Nephron progenitor cell (in vitro differentiated cells): ENCODE measurements at regions not wholly inside any gene's neighbourhood (a gene's known extent, or its start where the extent isn't known, plus 50 kb on each side); places are given as distances from the start of the nearest gene placed in this dataset.

Experiments
- DNase-seq: peaks from one replicate; pipeline ENCODE4 v3.0.0; 2021
- H3K27ac Mint-ChIP-seq: 2 replicates; pipeline ENCODE4 v1.8.0; 2021; ENCODE audit warnings: mild to moderate bottlenecking, moderate library complexity, mixed read lengths
- H3K27me3 Mint-ChIP-seq: 2 replicates; pipeline ENCODE4 v1.8.0; 2021; ENCODE audit warnings: mild to moderate bottlenecking, low read depth, mixed read lengths; ENCODE audit not compliant: poor library complexity
- H3K36me3 Mint-ChIP-seq: 2 replicates; pipeline ENCODE4 v1.8.0; 2021; ENCODE audit warnings: low read depth, mixed read lengths
- H3K4me1 Mint-ChIP-seq: 2 replicates; pipeline ENCODE4 v1.8.0; 2021; ENCODE audit warnings: mixed read lengths
- H3K4me3 Mint-ChIP-seq: 2 replicates; pipeline ENCODE4 v1.8.0; 2021; ENCODE audit warnings: mild to moderate bottlenecking, moderate library complexity, mixed read lengths
- H3K9me3 Mint-ChIP-seq: 2 replicates; pipeline ENCODE4 v1.8.0; 2021; ENCODE audit warnings: mild to moderate bottlenecking, moderate library complexity, mixed read lengths
- TF ChIP-seq, protein P1 (sequence below): fragments of 200-600 bp; sonication (generic); IDR thresholded peaks from 2 replicates; pipeline ENCODE4 v1.5.0; 2021; ENCODE audit warnings: antibody characterized with exemption

DNA sequence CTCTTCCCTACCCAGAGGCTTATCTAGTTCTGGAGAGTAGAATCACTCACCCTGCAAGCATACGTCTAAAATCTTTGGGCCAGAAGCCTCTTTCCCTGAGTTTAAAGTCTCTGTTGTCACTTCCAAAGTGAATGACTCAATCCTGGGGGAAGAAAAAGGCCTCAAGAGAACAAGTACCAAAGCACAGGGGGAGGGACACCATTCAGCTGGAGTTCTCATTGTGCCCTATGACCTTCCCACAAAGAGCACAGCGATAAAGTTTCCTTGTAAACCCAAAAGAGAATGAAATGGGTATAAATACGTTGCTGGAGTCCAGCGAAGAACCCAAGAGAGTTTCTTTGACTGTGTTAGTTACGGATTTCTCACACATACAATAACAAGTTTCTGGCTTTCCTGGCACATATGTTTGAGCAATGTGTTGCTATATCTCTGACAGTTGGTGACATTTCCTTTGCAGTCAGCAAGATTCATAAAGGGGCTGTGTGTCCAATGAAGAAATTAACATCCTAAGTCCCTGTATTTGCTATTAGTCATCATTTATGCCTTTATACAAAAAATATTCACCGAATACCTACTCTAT lies 107.3 kb upstream of the PTPRG start:
- H3K4me3 Mint-ChIP-seq: no peak overlapping the region
- H3K4me1 Mint-ChIP-seq: peaks cover 36% of the 10 kb centered on the region
- H3K9me3 Mint-ChIP-seq: no peaks in the 10 kb centered on the region
- no peak for DNase-seq
- peaks cover 5% of the 10 kb centered on the region for H3K27me3 Mint-ChIP-seq
- peak overlapping the region; percentile 94 for H3K27ac Mint-ChIP-seq
- TF ChIP-seq, protein P1, sequence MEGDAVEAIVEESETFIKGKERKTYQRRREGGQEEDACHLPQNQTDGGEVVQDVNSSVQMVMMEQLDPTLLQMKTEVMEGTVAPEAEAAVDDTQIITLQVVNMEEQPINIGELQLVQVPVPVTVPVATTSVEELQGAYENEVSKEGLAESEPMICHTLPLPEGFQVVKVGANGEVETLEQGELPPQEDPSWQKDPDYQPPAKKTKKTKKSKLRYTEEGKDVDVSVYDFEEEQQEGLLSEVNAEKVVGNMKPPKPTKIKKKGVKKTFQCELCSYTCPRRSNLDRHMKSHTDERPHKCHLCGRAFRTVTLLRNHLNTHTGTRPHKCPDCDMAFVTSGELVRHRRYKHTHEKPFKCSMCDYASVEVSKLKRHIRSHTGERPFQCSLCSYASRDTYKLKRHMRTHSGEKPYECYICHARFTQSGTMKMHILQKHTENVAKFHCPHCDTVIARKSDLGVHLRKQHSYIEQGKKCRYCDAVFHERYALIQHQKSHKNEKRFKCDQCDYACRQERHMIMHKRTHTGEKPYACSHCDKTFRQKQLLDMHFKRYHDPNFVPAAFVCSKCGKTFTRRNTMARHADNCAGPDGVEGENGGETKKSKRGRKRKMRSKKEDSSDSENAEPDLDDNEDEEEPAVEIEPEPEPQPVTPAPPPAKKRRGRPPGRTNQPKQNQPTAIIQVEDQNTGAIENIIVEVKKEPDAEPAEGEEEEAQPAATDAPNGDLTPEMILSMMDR: no peak
- no peaks in the 10 kb centered on the region for H3K36me3 Mint-ChIP-seq

DNA sequence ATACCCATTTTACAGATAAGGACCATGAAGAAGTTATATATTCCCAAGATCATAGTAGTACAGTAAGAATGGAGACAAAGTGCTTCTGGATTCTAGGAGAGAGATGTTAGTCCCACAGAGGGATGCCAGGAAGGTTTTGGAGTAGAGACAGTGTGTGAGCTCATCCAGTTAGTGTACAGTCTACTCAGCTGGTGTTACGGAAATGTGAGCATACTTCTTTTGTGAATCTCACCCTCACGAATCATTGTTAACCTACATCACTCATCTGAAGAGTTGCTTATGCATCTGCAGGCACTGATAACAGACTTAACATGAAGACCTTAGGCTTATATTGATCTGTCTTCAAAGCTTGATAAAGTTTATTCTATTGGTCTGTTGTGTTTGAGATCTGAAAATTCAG lies 106.6 kb upstream of the PTPRG start:
- H3K36me3 Mint-ChIP-seq: no peaks in the 10 kb centered on the region
- H3K4me3 Mint-ChIP-seq: no peak overlapping the region
- DNase-seq: no peak
- peaks cover 5% of the 10 kb centered on the region for H3K27me3 Mint-ChIP-seq
- TF ChIP-seq, protein P1: no peak
- no peak overlapping the region for H3K27ac Mint-ChIP-seq
- peaks cover 29% of the 10 kb centered on the region for H3K4me1 Mint-ChIP-seq
- H3K9me3 Mint-ChIP-seq: no peaks in the 10 kb centered on the region

DNA sequence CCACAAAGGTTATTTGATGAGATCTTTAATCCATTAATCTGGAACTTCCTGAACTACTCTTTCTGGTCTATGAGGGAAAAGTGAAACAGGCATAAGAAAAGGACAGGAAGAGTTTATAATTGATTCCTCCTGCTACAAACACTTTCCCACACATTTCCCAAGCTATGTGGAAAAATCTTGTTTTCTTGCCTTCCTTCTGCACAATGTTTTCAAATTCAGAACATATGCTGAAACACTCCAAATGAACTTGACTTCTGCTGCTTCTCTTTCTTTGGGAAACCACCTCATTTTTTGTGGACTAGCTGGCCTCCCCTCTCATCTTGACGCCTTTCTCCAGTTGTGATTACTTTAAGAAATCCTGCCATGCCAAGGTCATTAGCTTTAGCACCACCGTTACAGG lies 100.7 kb upstream of the PTPRG start:
- peaks cover 5% of the 10 kb centered on the region for H3K9me3 Mint-ChIP-seq

DNA sequence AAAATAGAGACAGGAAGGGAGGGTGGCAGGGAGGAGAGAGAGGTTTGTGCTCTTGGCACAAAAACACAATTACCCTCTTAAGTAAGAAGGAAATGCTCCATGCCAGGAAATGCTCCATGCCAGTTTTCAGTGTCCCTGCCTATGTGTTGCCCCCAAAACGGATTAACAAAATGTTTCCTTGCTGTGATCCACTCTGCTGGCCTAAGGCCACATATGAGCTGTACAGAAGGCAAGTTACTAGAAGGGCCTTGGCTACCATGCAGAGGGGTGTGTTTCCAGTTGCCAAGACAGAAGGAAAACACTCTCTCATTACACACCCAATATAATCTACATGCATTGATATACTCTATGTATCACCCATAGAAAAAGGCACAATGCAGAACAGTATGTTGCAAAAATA lies 98.2 kb upstream of the PTPRG start:
- no peak overlapping the region for H3K4me3 Mint-ChIP-seq
- H3K4me1 Mint-ChIP-seq: peaks cover 6% of the 10 kb centered on the region
- H3K9me3 Mint-ChIP-seq: peaks cover 5% of the 10 kb centered on the region
- peaks cover 12% of the 10 kb centered on the region for H3K27me3 Mint-ChIP-seq
- H3K36me3 Mint-ChIP-seq: no peaks in the 10 kb centered on the region
- H3K27ac Mint-ChIP-seq: no peak overlapping the region
- DNase-seq: no peak
- TF ChIP-seq, protein P1: no peak

More for the DNA sequence above, 100.7 kb upstream of the PTPRG start:
- Mint-ChIP-seq H3K36me3 (no peaks in the 10 kb centered on the region), H3K4me3 (no peak overlapping the region), H3K27ac (no peak overlapping the region), H3K27me3 (peaks cover 5% of the 10 kb centered on the region), H3K4me1 (peaks cover 6% of the 10 kb centered on the region)
- no peak for DNase-seq
- TF ChIP-seq, protein P1: no peak

DNA sequence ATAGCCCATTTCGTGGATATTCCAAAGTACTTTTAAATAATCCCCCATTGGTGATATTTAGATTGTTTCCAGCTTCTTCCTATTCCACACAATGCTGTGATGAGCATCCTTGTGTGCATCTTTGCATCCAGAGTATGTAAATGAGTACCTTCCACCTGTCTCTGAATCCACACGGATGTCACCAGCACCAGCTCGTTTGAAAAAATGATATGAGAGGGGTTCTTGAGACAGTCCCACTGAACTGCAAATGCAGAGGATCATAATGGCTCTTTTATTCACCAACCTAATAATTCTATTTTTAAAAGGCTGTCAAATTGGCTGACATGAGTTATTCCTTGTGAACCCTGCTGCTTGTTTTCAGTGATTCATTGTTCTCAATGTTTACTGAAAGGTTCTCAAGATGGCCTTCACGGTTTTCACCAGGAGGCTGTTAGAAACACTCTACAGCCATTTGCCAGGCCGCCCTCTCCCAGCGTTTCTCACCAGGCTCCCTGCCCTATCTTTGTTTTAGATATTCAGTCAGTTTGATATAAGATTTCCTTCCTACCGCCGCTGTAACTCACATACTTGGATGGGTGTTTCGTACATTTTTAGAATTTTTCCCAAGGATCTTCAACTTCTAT lies 96.7 kb upstream of the PTPRG start:
- Mint-ChIP-seq H3K27ac (no peak overlapping the region), H3K27me3 (peaks cover 11% of the 10 kb centered on the region), H3K4me3 (no peak overlapping the region), H3K9me3 (peaks cover 5% of the 10 kb centered on the region), H3K36me3 (no peaks in the 10 kb centered on the region), H3K4me1 (peaks cover 6% of the 10 kb centered on the region)
- TF ChIP-seq, protein P1: no peak
- no peak for DNase-seq

DNA sequence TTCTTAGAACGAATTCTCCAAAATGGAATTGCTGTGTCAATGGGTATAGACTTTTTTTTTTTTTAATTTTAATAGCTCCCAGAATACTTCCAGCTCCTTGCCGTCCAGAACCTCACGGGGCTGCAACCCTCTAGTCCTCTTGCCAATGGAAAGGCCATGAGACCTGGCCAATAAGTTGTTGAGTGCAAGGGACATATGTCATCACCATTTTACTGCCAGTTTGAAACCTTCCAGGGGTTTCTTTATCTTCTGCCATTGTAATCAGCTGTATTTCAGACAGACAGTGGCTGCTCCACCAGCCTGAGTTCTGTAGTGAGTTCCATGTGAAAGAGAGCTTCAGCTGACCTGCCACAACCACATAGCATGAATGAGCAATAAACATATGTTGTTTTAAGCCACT lies 95.0 kb upstream of the PTPRG start:
- Mint-ChIP-seq H3K36me3 (no peaks in the 10 kb centered on the region), H3K4me1 (peaks cover 6% of the 10 kb centered on the region), H3K9me3 (peaks cover 10% of the 10 kb centered on the region), H3K27ac (no peak overlapping the region), H3K4me3 (no peak overlapping the region), H3K27me3 (peaks cover 11% of the 10 kb centered on the region)
- DNase-seq: no peak
- TF ChIP-seq, protein P1: no peak
